Mesenchymal stem cell (in vitro differentiated cells and primary cell): ENCODE measurements at regions not wholly inside any gene's neighbourhood (a gene's known extent, or its start where the extent isn't known, plus 50 kb on each side); places are given as distances from the start of the nearest gene placed in this dataset.
"Not testable (repeated sequence)": the region's sequence is repeated elsewhere in the genome, so short reads cannot be mapped to it uniquely, and the experiment has no call there.

Source experiments
- DNase-seq: peaks from one replicate; pipeline ENCODE4 v3.0.0-alpha.2; 2013
- H2AFZ ChIP-seq: one replicate; pipeline ENCODE4 v1.6.1; 2013; ENCODE audit warnings: low read depth, mild to moderate bottlenecking, control low read depth, inconsistent platforms, low read length, moderate library complexity
- H2AK5ac ChIP-seq: 2 replicates; pipeline ENCODE4 v1.6.1; 2013; ENCODE audit warnings: low read length, moderate library complexity, mild to moderate bottlenecking, inconsistent platforms; ENCODE audit not compliant: severe bottlenecking
- H2BK120ac ChIP-seq: one replicate; pipeline ENCODE4 v1.6.1; 2013; ENCODE audit warnings: low read depth, mild to moderate bottlenecking, inconsistent platforms, low read length, moderate library complexity
- H2BK12ac ChIP-seq, 2 experiments: one replicate each; pipeline ENCODE4 v1.6.1; 2013; ENCODE audit warnings: inconsistent platforms in 2 of 2, low read length in 2 of 2, mild to moderate bottlenecking in 2 of 2, moderate library complexity in 2 of 2, control low read depth in 1 of 2
- H2BK15ac ChIP-seq: one replicate; pipeline ENCODE4 v1.6.1; 2013; ENCODE audit warnings: mild to moderate bottlenecking, low read depth, inconsistent platforms; ENCODE audit not compliant: poor library complexity, severe bottlenecking
- H2BK5ac ChIP-seq: 2 replicates; pipeline ENCODE4 v1.6.1; 2013; ENCODE audit warnings: low read depth, mild to moderate bottlenecking, low read length, control low read depth, inconsistent platforms; ENCODE audit not compliant: poor library complexity, severe bottlenecking
- H3K14ac ChIP-seq, 2 experiments: one replicate each; pipeline ENCODE4 v1.6.1; 2013; ENCODE audit warnings: inconsistent platforms in 2 of 2, low read length in 2 of 2, control low read depth in 1 of 2, mild to moderate bottlenecking in 1 of 2, moderate library complexity in 1 of 2
- H3K18ac ChIP-seq, 2 experiments: one replicate each; pipeline ENCODE4 v1.6.1; 2013; ENCODE audit warnings: inconsistent platforms in 2 of 2, low read length in 2 of 2, control low read depth in 1 of 2, low read depth in 1 of 2, mild to moderate bottlenecking in 1 of 2
- H3K23ac ChIP-seq, 2 experiments: one replicate each; pipeline ENCODE4 v1.6.1; 2013; ENCODE audit warnings: inconsistent platforms in 2 of 2, low read length in 2 of 2, mild to moderate bottlenecking in 2 of 2, moderate library complexity in 2 of 2, control low read depth in 1 of 2
- H3K27ac ChIP-seq: 2 replicates; pipeline ENCODE4 v1.5.1; 2013; ENCODE audit warnings: mild to moderate bottlenecking, moderate library complexity, low read length, control low read depth, inconsistent platforms; ENCODE audit not compliant: poor library complexity, severe bottlenecking
- H3K27me3 ChIP-seq, 2 experiments: 2 replicates each; pipeline versions ENCODE4 v1.6.1 to v1.7.0; 2013; ENCODE audit warnings: low read length in 2 of 2, mild to moderate bottlenecking in 2 of 2, moderate library complexity in 2 of 2, control low read depth in 1 of 2, inconsistent platforms in 1 of 2; ENCODE audit not compliant: control insufficient read depth in 1 of 2, insufficient read depth in 1 of 2
- H3K36me3 ChIP-seq, 2 experiments: 2 replicates each; pipeline versions ENCODE4 v1.6.1 to v1.7.0; 2013; ENCODE audit warnings: low read length in 2 of 2, control low read depth in 1 of 2, inconsistent platforms in 1 of 2, low read depth in 1 of 2, mild to moderate bottlenecking in 1 of 2; ENCODE audit not compliant: insufficient read depth in 2 of 2, control insufficient read depth in 1 of 2
- H3K4ac ChIP-seq, 2 experiments: one replicate each; pipeline ENCODE4 v1.6.1; 2013; ENCODE audit warnings: inconsistent platforms in 2 of 2, low read length in 2 of 2, mild to moderate bottlenecking in 2 of 2, moderate library complexity in 2 of 2, control low read depth in 1 of 2, low read depth in 1 of 2
- H3K4me1 ChIP-seq: 2 replicates; pipeline ENCODE4 v1.6.1; 2013; ENCODE audit warnings: low read depth, low read length, control low read depth; ENCODE audit not compliant: control insufficient read depth, insufficient read depth
- H3K4me2 ChIP-seq: 2 replicates; pipeline ENCODE4 v1.6.1; 2013; ENCODE audit warnings: low read length, mild to moderate bottlenecking, inconsistent platforms; ENCODE audit not compliant: poor library complexity, severe bottlenecking
- H3K4me3 ChIP-seq, 2 experiments: 2 replicates each; pipeline versions ENCODE4 v1.5.1 to v1.7.0; 2013; ENCODE audit warnings: low read length in 2 of 2, mild to moderate bottlenecking in 2 of 2, control low read depth in 1 of 2, low read depth in 1 of 2; ENCODE audit not compliant: insufficient read depth in 1 of 2
- H3K79me1 ChIP-seq: replicated peaks from 2 replicates; pipeline ENCODE4 v1.6.1; 2013; ENCODE audit warnings: mild to moderate bottlenecking, control low read depth, low read length, inconsistent platforms; ENCODE audit not compliant: poor library complexity, severe bottlenecking
- H3K9ac ChIP-seq: 2 replicates; pipeline ENCODE4 v1.7.0; 2013; ENCODE audit warnings: mild to moderate bottlenecking, low read length, moderate library complexity
- H3K9me3 ChIP-seq: 2 replicates; pipeline ENCODE4 v1.7.0; 2013; ENCODE audit warnings: mild to moderate bottlenecking, low read length; ENCODE audit not compliant: control insufficient read depth
- H4K8ac ChIP-seq: one replicate; pipeline ENCODE4 v1.6.1; 2013; ENCODE audit warnings: inconsistent platforms, mild to moderate bottlenecking, low read length, moderate library complexity
- H4K91ac ChIP-seq: one replicate; pipeline ENCODE4 v1.6.1; 2013; ENCODE audit warnings: mild to moderate bottlenecking, low read length, inconsistent platforms
- WGBS: methylation state at CpG from one replicate; pipeline ENCODE4 v1.1.7; 2013; ENCODE audit warnings: mixed read lengths; 5-methylcytosine and 5-hydroxymethylcytosine counted together

GRCh38 chr7:91440198-91440597 lies 176.0 kb downstream of the FZD1 start:
- H3K4me3 ChIP-seq, H4K8ac ChIP-seq, H3K4me1 ChIP-seq, H3K79me1 ChIP-seq, H2BK120ac ChIP-seq, H3K4me2 ChIP-seq, H3K4ac ChIP-seq, H3K27ac ChIP-seq, H3K9ac ChIP-seq, H3K23ac ChIP-seq, H2AK5ac ChIP-seq, H3K18ac ChIP-seq, H3K36me3 ChIP-seq, H2BK12ac ChIP-seq, H3K14ac ChIP-seq, H2BK5ac ChIP-seq, DNase-seq, H3K27me3 ChIP-seq, H2AFZ ChIP-seq, H4K91ac ChIP-seq, H2BK15ac ChIP-seq: not testable (repeated sequence)
- H3K9me3 ChIP-seq = peaks cover 13% of the 10 kb centered on the region
- 69% methylated on average over 1 of the region's 1 CpG for WGBS

- Histone ChIP-seq H4K8ac (no peak overlapping the region), H2BK15ac (no peak overlapping the region), H4K91ac (no peak overlapping the region), H2BK12ac (no peak overlapping the region), H3K9ac (no peak overlapping the region), H3K4me3 (no peak overlapping the region), H3K36me3 (no peaks in the 10 kb centered on the region), H3K18ac (no peak overlapping the region), H2BK5ac (no peak overlapping the region), H2BK120ac (no peak overlapping the region), H3K79me1 (no peaks in the 10 kb centered on the region), H2AFZ (no peak overlapping the region), H3K27ac (no peak overlapping the region), H3K14ac (no peak overlapping the region), H3K4me1 (no peaks in the 10 kb centered on the region), H3K27me3 (no peaks in the 10 kb centered on the region), H3K4ac (no peak overlapping the region), H2AK5ac (no peak overlapping the region), H3K4me2 (no peak overlapping the region), H3K23ac (no peak overlapping the region), H3K9me3 (peaks cover 28% of the 10 kb centered on the region)
- 80% methylated on average over 1 of the region's 1 CpG for WGBS
- DNase-seq = no peak
Measured at GRCh38 chr7:91443862-91444261, 179.6 kb downstream of the FZD1 start.

- 79% methylated on average over 1 of the region's 1 CpG for WGBS
- no peak overlapping the region for H3K4me3 ChIP-seq
- H2BK12ac ChIP-seq = no peak overlapping the region
Measured at GRCh38 chr7:91446819-91447218, 182.6 kb downstream of the FZD1 start.

GRCh38 chr7:91455411-91455810 lies 191.2 kb downstream of the FZD1 start:
- Histone ChIP-seq H2BK120ac (no peak overlapping the region), H3K79me1 (no peaks in the 10 kb centered on the region), H2BK15ac (no peak overlapping the region), H3K27me3 (no peaks in the 10 kb centered on the region), H4K8ac (no peak overlapping the region), H3K4me1 (no peaks in the 10 kb centered on the region), H2BK12ac (no peak overlapping the region), H3K4me2 (no peak overlapping the region), H4K91ac (no peak overlapping the region), H3K27ac (no peak overlapping the region), H3K23ac (no peak overlapping the region), H3K36me3 (no peaks in the 10 kb centered on the region), H3K4ac (no peak overlapping the region), H3K9me3 (peaks cover 12% of the 10 kb centered on the region), H2AK5ac (no peak overlapping the region), H3K14ac (no peak overlapping the region), H3K18ac (no peak overlapping the region), H2AFZ (no peak overlapping the region), H3K4me3 (no peak overlapping the region), H2BK5ac (no peak overlapping the region), H3K9ac (no peak overlapping the region)
- 85% methylated on average over 10 of the region's 10 CpGs for WGBS
- DNase-seq = no peak

More at GRCh38 chr7:91446819-91447218, 182.6 kb downstream of the FZD1 start:
- no peak overlapping the region for H3K4me2 ChIP-seq
- H3K18ac ChIP-seq = no peak overlapping the region
- no peak overlapping the region for H3K9ac ChIP-seq
- H3K14ac ChIP-seq = no peak overlapping the region
- no peak overlapping the region for H2BK5ac ChIP-seq
- no peaks in the 10 kb centered on the region for H3K79me1 ChIP-seq
- H2AK5ac ChIP-seq = no peak overlapping the region
- no peak overlapping the region for H2AFZ ChIP-seq
- H3K23ac ChIP-seq = no peak overlapping the region
- no peaks in the 10 kb centered on the region for H3K4me1 ChIP-seq
- no peak overlapping the region for H3K4ac ChIP-seq
- no peak overlapping the region for H4K91ac ChIP-seq
- no peak overlapping the region for H2BK120ac ChIP-seq
- peaks cover 18% of the 10 kb centered on the region for H3K9me3 ChIP-seq
- no peak for DNase-seq
- no peaks in the 10 kb centered on the region for H3K36me3 ChIP-seq
- no peaks in the 10 kb centered on the region for H3K27me3 ChIP-seq
- no peak overlapping the region for H4K8ac ChIP-seq
- no peak overlapping the region for H2BK15ac ChIP-seq
- no peak overlapping the region for H3K27ac ChIP-seq
